ENCODE measurements at regions not wholly inside any gene's neighbourhood (a gene's known extent, or its start where the extent isn't known, plus 50 kb on each side); places are given as distances from the start of the nearest gene placed in this dataset.

GRCh38 chr6:11290027-11290426 is 57.6 kb upstream of the NEDD9 start:
- no peak for DNase-seq

- DNase-seq = no peak
Measured at GRCh38 chr6:11288065-11288464, 55.6 kb upstream of the NEDD9 start.

DNA sequence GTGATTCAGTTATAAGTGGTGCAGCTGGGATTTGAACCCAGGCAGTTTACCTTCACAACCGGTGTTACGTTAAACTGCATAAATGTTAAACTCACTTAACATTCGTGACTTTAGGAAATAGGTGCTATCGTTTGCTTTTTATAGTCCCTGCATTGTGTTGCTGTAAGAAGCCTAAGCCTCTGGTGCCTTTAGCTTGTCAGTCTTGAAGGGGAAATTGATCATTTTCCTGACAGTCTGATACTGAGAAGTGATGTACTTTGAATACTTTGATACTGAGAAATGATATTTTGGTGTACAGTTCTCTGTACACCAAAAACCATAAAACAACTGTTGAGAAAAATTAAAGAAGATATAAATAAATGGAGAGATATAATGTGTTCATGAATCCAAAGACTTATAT is 52.5 kb upstream of the NEDD9 start:
- no peak for DNase-seq

DNA sequence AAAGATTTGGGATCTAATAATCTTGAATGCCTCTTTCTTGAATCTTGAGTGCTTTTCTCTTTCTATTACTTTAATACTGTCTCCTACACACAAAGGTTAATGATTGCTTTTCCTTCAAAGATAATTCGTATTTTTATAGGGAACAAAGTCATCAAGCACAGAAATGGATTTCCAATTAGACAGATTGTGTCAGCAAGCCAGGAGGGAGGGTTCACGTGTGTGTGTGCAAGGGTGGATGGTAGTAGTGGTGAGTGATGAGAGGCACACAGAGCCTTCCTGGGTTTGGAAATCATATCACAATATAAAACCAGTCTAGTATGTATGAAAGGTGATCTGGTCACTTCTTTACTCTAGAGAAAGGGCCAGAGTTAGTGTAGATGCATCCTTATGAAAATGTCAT is 51.2 kb upstream of the NEDD9 start:
- DNase-seq = no peak

GRCh38 chr6:11282875-11283274 is 50.4 kb upstream of the NEDD9 start:
- no peak for DNase-seq
